RWPE1 (cell line): ENCODE measurements at regions not wholly inside any gene's neighbourhood (a gene's known extent, or its start where the extent isn't known, plus 50 kb on each side); places are given as distances from the start of the nearest gene placed in this dataset.

Source experiments
- CTCF ChIA-PET: fragments of 350-600 bp; sonication (Branson Sonifier 250); formaldehyde crosslinking; extraction: SDS; loops from one replicate; lab custom pipeline; 2021; lab: Yijun Ruan, JAX
- POLR2A ChIA-PET: fragments of 400-600 bp; formaldehyde crosslinking; extraction: SDS; loops from one replicate; lab custom pipeline; 2020; ENCODE audit warnings: antibody characterized with exemption; ENCODE audit not compliant: low non-redundant PET; lab: Yijun Ruan, JAX
- DNase-seq: peaks from one replicate; pipeline ENCODE4 v3.0.0; 2012; ENCODE audit warnings: low spot score
- H3K27ac ChIP-seq: fragments of 450-650 bp; 2 replicates; pipeline ENCODE4 v1.5.1; 2017
- TF ChIP-seq, protein P1 (sequence below): fragments of 450-650 bp; conservative IDR thresholded peaks from 2 replicates; pipeline ENCODE4 v1.5.1; 2017; ENCODE audit warnings: low read depth, mild to moderate bottlenecking

DNA sequence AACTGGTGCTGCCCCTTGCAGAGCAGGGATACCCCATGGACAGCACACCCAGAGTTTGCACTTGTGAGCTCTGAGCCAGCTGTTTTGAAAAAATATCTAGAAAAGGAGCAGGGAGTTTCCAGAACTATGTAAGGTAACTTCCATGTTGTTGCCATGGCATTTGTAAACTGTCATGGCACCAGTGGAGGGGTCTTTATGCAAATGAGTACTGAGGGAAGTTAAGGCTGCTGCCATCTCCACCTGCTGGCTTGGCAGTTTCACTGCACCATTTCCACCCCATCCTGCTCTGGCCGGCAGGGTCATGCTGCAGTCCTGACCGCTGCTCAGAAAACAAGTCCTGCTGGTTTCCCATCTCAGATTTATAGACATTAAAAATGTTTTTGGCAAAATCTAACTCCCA, 52.3 kb upstream of the SNTG2 start:
- H3K27ac ChIP-seq, result no peak overlapping the region
- TF ChIP-seq, protein P1, sequence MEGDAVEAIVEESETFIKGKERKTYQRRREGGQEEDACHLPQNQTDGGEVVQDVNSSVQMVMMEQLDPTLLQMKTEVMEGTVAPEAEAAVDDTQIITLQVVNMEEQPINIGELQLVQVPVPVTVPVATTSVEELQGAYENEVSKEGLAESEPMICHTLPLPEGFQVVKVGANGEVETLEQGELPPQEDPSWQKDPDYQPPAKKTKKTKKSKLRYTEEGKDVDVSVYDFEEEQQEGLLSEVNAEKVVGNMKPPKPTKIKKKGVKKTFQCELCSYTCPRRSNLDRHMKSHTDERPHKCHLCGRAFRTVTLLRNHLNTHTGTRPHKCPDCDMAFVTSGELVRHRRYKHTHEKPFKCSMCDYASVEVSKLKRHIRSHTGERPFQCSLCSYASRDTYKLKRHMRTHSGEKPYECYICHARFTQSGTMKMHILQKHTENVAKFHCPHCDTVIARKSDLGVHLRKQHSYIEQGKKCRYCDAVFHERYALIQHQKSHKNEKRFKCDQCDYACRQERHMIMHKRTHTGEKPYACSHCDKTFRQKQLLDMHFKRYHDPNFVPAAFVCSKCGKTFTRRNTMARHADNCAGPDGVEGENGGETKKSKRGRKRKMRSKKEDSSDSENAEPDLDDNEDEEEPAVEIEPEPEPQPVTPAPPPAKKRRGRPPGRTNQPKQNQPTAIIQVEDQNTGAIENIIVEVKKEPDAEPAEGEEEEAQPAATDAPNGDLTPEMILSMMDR, result no peak
- POLR2A ChIA-PET, result no interaction called here
- DNase-seq, result no peak
- CTCF ChIA-PET, result no interaction called here

DNA sequence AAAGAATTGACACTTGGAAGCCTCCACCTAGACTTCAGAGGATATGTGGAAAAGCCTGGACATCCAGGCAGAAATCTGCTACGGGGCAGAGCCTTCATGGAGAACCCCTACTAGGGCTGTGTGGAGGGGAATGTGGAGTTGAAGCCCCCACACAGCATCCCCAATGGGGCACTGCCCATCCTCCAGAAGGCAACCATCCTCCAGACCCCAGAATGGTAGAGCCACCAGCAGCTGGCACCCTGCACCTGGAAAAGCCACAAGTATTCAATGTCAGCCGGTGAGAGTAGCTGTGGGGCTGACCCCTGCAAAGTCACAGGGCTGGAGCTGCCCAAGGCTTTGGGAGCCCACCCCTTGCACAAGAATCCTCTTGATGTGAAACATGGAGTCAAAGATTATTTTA, 53.6 kb upstream of the SNTG2 start:
- CTCF ChIA-PET, result interaction anchor here (0.6 kb wide), 1 partner anchor 27 kb away, joined by 3 read pairs; no protein-coding TSS in a partner anchor
- no peak overlapping the region for H3K27ac ChIP-seq
- TF ChIP-seq, protein P1, result no peak
- POLR2A ChIA-PET, result no interaction called here
- DNase-seq, result no peak

DNA sequence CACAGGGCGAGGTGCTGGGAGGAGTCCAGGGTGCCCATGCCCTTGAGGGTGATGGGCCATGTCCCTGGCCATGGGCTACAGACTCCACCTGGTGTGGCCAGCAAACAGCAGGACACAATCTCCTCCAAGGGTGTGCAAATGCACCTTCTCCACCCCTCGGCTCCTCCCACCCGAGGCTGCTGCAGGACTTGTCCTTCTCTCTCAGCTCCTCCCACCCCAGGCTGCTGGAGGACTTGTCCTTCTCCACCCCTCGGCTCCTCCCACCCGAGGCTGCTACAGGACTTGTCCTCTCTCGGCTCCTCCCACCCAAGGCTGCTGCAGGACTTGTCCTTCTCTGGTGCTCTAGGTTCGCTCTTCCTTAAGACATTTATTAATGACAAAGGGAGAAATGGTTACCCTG, 57.3 kb upstream of the SNTG2 start:
- POLR2A ChIA-PET, result no interaction called here
- peak; percentile 21 for DNase-seq
- TF ChIP-seq, protein P1, result no peak
- H3K27ac ChIP-seq, result no peak overlapping the region
- CTCF ChIA-PET, result no interaction called here

DNA sequence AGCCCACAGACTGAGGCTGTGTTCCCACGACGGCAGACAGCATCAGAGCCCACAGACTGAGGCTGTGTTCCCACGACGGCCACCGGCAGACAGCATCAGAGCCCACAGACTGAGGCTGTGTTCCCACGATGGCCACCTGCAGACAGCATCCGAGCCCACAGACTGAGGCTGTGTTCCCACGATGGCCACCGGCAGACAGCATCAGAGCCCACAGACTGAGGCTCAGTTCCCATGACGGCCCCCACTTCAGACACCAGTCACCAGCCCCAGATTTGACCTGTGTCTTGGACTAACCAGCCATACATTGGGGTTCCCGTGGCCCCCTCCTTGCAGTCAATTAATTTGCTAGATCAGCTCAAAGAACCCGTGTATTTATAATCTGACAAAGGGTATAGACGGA, 57.8 kb upstream of the SNTG2 start:
- POLR2A ChIA-PET, result no interaction called here
- CTCF ChIA-PET, result no interaction called here
- DNase-seq, result no peak
- TF ChIP-seq, protein P1, result no peak
- H3K27ac ChIP-seq, result no peak overlapping the region

DNA sequence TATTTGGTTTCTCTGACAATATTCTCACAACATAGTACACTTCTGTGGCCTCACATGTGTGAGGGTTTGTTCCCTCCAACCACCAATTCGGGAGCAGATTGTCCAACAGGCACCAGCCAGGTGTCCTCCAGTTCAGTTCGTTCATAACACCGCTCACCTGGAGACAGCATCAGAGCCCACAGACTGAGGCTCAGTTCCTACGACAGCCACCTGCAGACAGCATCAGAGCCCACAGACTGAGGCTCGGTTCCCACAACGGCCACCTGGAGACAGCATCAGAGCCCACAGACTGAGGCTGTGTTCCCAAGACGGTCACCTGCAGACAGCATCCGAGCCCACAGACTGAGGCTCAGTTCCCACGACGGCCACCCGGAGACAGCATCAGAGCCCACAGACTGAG, 58.2 kb upstream of the SNTG2 start:
- DNase-seq, result no peak
- H3K27ac ChIP-seq, result no peak overlapping the region
- ChIA-PET POLR2A (no interaction called here), CTCF (no interaction called here)
- TF ChIP-seq, protein P1, result no peak

DNA sequence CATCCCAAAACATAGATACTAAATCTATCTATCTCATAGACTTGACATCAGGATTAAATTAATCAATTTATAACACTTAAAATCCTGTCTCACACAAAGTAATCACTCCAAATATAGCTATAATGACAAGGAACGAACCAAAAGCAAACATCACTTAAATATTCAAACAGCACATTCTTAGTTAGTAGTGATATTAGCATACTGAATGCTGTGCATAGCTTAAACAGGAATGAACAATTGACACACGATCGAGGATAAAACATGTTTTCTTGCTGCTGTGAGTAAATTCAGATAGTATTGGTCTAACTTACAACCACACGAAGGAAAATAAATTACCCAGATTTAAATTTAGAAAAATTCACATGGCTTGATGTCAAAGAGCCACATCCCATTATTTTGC, 58.9 kb upstream of the SNTG2 start:
- CTCF ChIA-PET, result interaction anchor here (0.7 kb wide), 2 partner anchors 111 to 234 kb away, joined by 3 to 5 read pairs; no protein-coding TSS in a partner anchor
- DNase-seq, result no peak
- POLR2A ChIA-PET, result no interaction called here
- TF ChIP-seq, protein P1, result no peak
- H3K27ac ChIP-seq, result no peak overlapping the region
